HepG2 (cell line): ENCODE measurements at regions not wholly inside any gene's neighbourhood (a gene's known extent, or its start where the extent isn't known, plus 50 kb on each side); places are given as distances from the start of the nearest gene placed in this dataset.

ENCODE experiments used
- CC2D1A ChIP-seq: sonication (generic); formaldehyde crosslinking; IDR thresholded peaks from 2 replicates; pipeline ENCODE4 v1.8.1; 2023; ENCODE audit warnings: mild to moderate bottlenecking, missing genetic modification reagents
- JUN ChIP-seq: sonication (generic); formaldehyde crosslinking; IDR thresholded peaks from 2 replicates; pipeline ENCODE4 v1.4.0; 2020; ENCODE audit warnings: mild to moderate bottlenecking, missing genetic modification reagents
- POLR2A ChIP-seq, 2 experiments: IDR thresholded peaks; 2 replicates each; pipeline ENCODE4 v1.6.1; 2011; ENCODE audit warnings: low read depth in 2 of 2, low read length in 2 of 2, mild to moderate bottlenecking in 1 of 2, moderate library complexity in 1 of 2; ENCODE audit not compliant: insufficient read depth in 1 of 2
- ZNF274 ChIP-seq: sonication (generic); formaldehyde crosslinking; IDR thresholded peaks from 2 replicates; pipeline ENCODE4 v1.5.1; 2020; ENCODE audit warnings: mild to moderate bottlenecking, missing genetic modification reagents
- TF ChIP-seq, protein P1 (sequence below): sonication (generic); formaldehyde crosslinking; IDR thresholded peaks from 2 replicates; pipeline ENCODE4 v1.5.1; 2020; ENCODE audit warnings: missing genetic modification reagents, mild to moderate bottlenecking, borderline replicate concordance

DNA sequence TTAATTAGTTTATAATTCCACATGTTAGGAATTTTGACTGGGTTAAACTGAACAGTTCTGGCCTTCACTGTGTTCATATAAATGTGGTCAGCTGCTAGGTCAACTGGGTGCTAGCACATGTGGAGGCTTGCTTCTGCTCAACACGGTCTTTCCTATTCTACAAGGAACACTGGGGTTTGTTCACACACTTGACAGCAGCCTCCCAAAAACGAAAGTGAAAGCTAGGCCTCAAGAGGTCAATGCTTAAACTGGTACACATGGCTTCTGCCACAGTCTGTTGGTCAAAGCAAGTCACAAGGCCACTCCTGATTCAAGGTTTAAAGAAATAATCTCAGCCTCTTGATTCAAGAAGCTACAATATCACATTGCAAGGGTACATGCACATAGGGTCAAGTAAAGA, 126.5 kb downstream of the QDPR start:
- TF ChIP-seq JUN (no peak), ZNF274 (CRISPR knock-in tag) (no peak), CC2D1A (CRISPR knock-in tag) (no peak), POLR2A (IDR thresholded peaks at IDR 0.05; ENCODE audit: insufficient read depth in 1 of 2, low read depth in 2 of 2, low read length in 2 of 2) (no peak)
- TF ChIP-seq, protein P1, sequence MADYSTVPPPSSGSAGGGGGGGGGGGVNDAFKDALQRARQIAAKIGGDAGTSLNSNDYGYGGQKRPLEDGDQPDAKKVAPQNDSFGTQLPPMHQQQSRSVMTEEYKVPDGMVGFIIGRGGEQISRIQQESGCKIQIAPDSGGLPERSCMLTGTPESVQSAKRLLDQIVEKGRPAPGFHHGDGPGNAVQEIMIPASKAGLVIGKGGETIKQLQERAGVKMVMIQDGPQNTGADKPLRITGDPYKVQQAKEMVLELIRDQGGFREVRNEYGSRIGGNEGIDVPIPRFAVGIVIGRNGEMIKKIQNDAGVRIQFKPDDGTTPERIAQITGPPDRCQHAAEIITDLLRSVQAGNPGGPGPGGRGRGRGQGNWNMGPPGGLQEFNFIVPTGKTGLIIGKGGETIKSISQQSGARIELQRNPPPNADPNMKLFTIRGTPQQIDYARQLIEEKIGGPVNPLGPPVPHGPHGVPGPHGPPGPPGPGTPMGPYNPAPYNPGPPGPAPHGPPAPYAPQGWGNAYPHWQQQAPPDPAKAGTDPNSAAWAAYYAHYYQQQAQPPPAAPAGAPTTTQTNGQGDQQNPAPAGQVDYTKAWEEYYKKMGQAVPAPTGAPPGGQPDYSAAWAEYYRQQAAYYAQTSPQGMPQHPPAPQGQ (CRISPR knock-in tag), result no peak
